SU-DHL-6 (cell line): ENCODE measurements at regions not wholly inside any gene's neighbourhood (a gene's known extent, or its start where the extent isn't known, plus 50 kb on each side); places are given as distances from the start of the nearest gene placed in this dataset.

Experiments used
- EZH2phosphoT487 ChIP-seq: fragments of 200-600 bp; sonication (generic), shearing (Covaris generic); conservative IDR thresholded peaks from 2 replicates; pipeline ENCODE4 v1.6.1; 2018; ENCODE audit warnings: mild to moderate bottlenecking, antibody characterized with exemption, low read length, moderate library complexity, mixed read lengths
- TF ChIP-seq, protein P1 (sequence below): fragments of 200-600 bp; sonication (generic); IDR thresholded peaks from one replicate; pipeline ENCODE4 v1.5.1; 2017; ENCODE audit warnings: antibody characterized with exemption, mild to moderate bottlenecking, low read length, moderate library complexity; ENCODE audit not compliant: insufficient read depth, poor library complexity, severe bottlenecking

- TF ChIP-seq, protein P1, sequence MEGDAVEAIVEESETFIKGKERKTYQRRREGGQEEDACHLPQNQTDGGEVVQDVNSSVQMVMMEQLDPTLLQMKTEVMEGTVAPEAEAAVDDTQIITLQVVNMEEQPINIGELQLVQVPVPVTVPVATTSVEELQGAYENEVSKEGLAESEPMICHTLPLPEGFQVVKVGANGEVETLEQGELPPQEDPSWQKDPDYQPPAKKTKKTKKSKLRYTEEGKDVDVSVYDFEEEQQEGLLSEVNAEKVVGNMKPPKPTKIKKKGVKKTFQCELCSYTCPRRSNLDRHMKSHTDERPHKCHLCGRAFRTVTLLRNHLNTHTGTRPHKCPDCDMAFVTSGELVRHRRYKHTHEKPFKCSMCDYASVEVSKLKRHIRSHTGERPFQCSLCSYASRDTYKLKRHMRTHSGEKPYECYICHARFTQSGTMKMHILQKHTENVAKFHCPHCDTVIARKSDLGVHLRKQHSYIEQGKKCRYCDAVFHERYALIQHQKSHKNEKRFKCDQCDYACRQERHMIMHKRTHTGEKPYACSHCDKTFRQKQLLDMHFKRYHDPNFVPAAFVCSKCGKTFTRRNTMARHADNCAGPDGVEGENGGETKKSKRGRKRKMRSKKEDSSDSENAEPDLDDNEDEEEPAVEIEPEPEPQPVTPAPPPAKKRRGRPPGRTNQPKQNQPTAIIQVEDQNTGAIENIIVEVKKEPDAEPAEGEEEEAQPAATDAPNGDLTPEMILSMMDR = no peak
- no peak for TF ChIP-seq EZH2phosphoT487
These were observed 122.2 kb upstream of the NCAM1 start for GRCh38 chr11:112839051-112839450.
